SK-N-SH treated with all-trans-retinoic acid at 6 μM for 48 hours (cell line): ENCODE measurements at regions not wholly inside any gene's neighbourhood (a gene's known extent, or its start where the extent isn't known, plus 50 kb on each side); places are given as distances from the start of the nearest gene placed in this dataset.

ENCODE experiments used
- ATAC-seq: fragments of 200-7000 bp; cut with Tn5 transposase; 3 replicates; pipeline ENCODE4 v1.9.1; 2020; ENCODE audit warnings: mild to moderate bottlenecking, moderate library complexity
- ARNTL ChIP-seq: fragments of 450-650 bp; formaldehyde crosslinking; IDR thresholded peaks from 2 replicates; pipeline ENCODE4 v1.5.0; 2020; ENCODE audit warnings: low read depth, mild to moderate bottlenecking, moderate library complexity, borderline replicate concordance
- BACH2 ChIP-seq: fragments of 250-450 bp; sonication (Bioruptor Pico); IDR thresholded peaks from 2 replicates; pipeline ENCODE4 v1.9.0; 2021; ENCODE audit warnings: mild to moderate bottlenecking, borderline replicate concordance
- CSDC2 ChIP-seq: fragments of 250-450 bp; sonication (Bioruptor Pico); IDR thresholded peaks from 2 replicates; pipeline ENCODE4 v1.5.0; 2020; ENCODE audit warnings: mild to moderate bottlenecking, moderate library complexity
- ESRRG ChIP-seq: fragments of 250-450 bp; sonication (Bioruptor Pico); IDR thresholded peaks from 2 replicates; pipeline ENCODE4 v1.6.1; 2021; ENCODE audit warnings: mild to moderate bottlenecking
- GLIS3 ChIP-seq: fragments of 250-450 bp; sonication (Bioruptor Pico); IDR thresholded peaks from 2 replicates; pipeline ENCODE4 v1.5.0; 2020; ENCODE audit warnings: mild to moderate bottlenecking, moderate library complexity
- ISL1 ChIP-seq: fragments of 250-450 bp; sonication (Bioruptor Pico); IDR thresholded peaks from 2 replicates; pipeline ENCODE4 v2.1.2; 2022; ENCODE audit warnings: mild to moderate bottlenecking, moderate library complexity
- OSR1 ChIP-seq: fragments of 250-450 bp; sonication (Bioruptor Pico); IDR thresholded peaks from 2 replicates; pipeline ENCODE4 v1.8.0; 2022; ENCODE audit warnings: moderate library complexity, mild to moderate bottlenecking, inconsistent platforms
- PATZ1 ChIP-seq: fragments of 250-450 bp; sonication (Bioruptor Pico); IDR thresholded peaks from 2 replicates; pipeline ENCODE4 v1.8.0; 2020; ENCODE audit warnings: mild to moderate bottlenecking, moderate library complexity, borderline replicate concordance
- PPARA ChIP-seq: fragments of 250-450 bp; sonication (Bioruptor Pico); IDR thresholded peaks from 2 replicates; pipeline ENCODE4 v1.5.0; 2020; ENCODE audit warnings: mild to moderate bottlenecking, borderline replicate concordance
- RARB ChIP-seq: fragments of 250-450 bp; sonication (Bioruptor Pico); IDR thresholded peaks from 2 replicates; pipeline ENCODE4 v1.8.0; 2021; ENCODE audit warnings: mild to moderate bottlenecking, moderate library complexity
- SNAI2 ChIP-seq: fragments of 250-450 bp; sonication (Bioruptor Pico); IDR thresholded peaks from 2 replicates; pipeline ENCODE4 v1.5.0; 2020; ENCODE audit warnings: mild to moderate bottlenecking, moderate library complexity
- TCF4 ChIP-seq: fragments of 250-450 bp; sonication (Bioruptor Pico); IDR thresholded peaks from 2 replicates; pipeline ENCODE4 v1.8.0; 2021; ENCODE audit warnings: mild to moderate bottlenecking, moderate library complexity, borderline replicate concordance
- TOX ChIP-seq: fragments of 250-450 bp; sonication (Bioruptor Pico); IDR thresholded peaks from 2 replicates; pipeline ENCODE4 v1.8.0; 2021; ENCODE audit warnings: mild to moderate bottlenecking, moderate library complexity, borderline replicate concordance
- ZC3H10 ChIP-seq: fragments of 250-450 bp; sonication (Bioruptor Pico); IDR thresholded peaks from 2 replicates; pipeline ENCODE4 v1.5.1; 2021; ENCODE audit warnings: mild to moderate bottlenecking, moderate library complexity
- ZFP3 ChIP-seq: fragments of 250-450 bp; sonication (Bioruptor Pico); IDR thresholded peaks from 2 replicates; pipeline ENCODE4 v1.5.0; 2020; ENCODE audit warnings: mild to moderate bottlenecking, moderate library complexity
- ZFP30 ChIP-seq: fragments of 450-650 bp; formaldehyde crosslinking; IDR thresholded peaks from 2 replicates; pipeline ENCODE4 v1.5.0; 2022; ENCODE audit warnings: mild to moderate bottlenecking, moderate library complexity
- ZNF565 ChIP-seq: fragments of 450-650 bp; formaldehyde crosslinking; conservative IDR thresholded peaks from 2 replicates; pipeline ENCODE4 v1.5.0; 2020; ENCODE audit warnings: low read depth, mild to moderate bottlenecking, moderate library complexity
- ZNF70 ChIP-seq: fragments of 450-650 bp; formaldehyde crosslinking; IDR thresholded peaks from 2 replicates; pipeline ENCODE4 v1.5.0; 2020; ENCODE audit warnings: mild to moderate bottlenecking, moderate library complexity
- ZNF8 ChIP-seq: fragments of 450-650 bp; formaldehyde crosslinking; IDR thresholded peaks from 2 replicates; pipeline ENCODE4 v1.5.0; 2020; ENCODE audit warnings: mild to moderate bottlenecking, moderate library complexity
- TF ChIP-seq, protein P1 (sequence below): fragments of 250-450 bp; sonication (Bioruptor Pico); IDR thresholded peaks from 2 replicates; pipeline ENCODE4 v1.8.0; 2021; ENCODE audit warnings: low read depth, mild to moderate bottlenecking, moderate library complexity, borderline replicate concordance
- TF ChIP-seq, protein P2 (sequence below): fragments of 250-450 bp; sonication (Bioruptor Pico); IDR thresholded peaks from 2 replicates; pipeline ENCODE4 v1.5.1; 2020; ENCODE audit warnings: low read depth, mild to moderate bottlenecking, moderate library complexity

- ATAC-seq = no peak
These were observed 95.7 kb downstream of the EMX2 start for GRCh38 chr10:117638200-117638599.

DNA sequence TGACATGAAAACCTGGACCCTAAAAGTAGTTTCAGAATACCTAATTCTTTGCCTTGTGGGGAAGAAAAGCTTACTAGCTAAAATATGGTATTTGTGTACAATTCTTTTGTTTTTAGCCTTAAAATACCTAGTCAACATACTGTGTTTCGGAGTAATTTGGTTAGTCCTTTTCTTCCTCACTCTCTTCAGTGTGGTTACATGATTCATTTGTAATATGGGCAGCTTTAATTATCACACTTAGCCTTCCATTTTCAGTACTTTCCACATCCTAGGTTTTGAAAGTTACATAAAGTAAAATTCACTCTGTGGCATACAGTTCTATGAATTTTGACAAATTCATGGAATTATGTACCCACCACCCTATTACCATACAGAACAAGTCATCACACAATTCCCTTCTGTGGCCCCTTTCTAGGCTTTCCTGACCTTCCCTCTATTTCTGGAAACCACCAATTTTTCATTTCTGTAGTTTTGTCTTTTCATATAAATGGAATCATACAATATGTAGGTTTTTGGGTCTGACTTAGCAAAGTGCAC is 96.2 kb downstream of the EMX2 start:
- no peak for ATAC-seq
- TF ChIP-seq ZNF565 (CRISPR knock-in tag) = no peak
- TF ChIP-seq GLIS3 = no peak
- TF ChIP-seq PATZ1 = no peak
- no peak for TF ChIP-seq ZNF70 (CRISPR knock-in tag)
- TF ChIP-seq BACH2 (CRISPR knock-in tag) = no peak
- no peak for TF ChIP-seq ISL1
- TF ChIP-seq TCF4 (CRISPR knock-in tag) = no peak
- TF ChIP-seq, protein P1, sequence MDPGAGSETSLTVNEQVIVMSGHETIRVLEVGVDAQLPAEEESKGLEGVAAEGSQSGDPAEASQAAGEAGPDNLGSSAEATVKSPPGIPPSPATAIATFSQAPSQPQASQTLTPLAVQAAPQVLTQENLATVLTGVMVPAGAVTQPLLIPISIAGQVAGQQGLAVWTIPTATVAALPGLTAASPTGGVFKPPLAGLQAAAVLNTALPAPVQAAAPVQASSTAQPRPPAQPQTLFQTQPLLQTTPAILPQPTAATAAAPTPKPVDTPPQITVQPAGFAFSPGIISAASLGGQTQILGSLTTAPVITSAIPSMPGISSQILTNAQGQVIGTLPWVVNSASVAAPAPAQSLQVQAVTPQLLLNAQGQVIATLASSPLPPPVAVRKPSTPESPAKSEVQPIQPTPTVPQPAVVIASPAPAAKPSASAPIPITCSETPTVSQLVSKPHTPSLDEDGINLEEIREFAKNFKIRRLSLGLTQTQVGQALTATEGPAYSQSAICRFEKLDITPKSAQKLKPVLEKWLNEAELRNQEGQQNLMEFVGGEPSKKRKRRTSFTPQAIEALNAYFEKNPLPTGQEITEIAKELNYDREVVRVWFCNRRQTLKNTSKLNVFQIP (CRISPR knock-in tag) = no peak
- no peak for TF ChIP-seq CSDC2
- TF ChIP-seq, all 23 proteins: peak for 0

More at GRCh38 chr10:117638200-117638599, 95.7 kb downstream of the EMX2 start:
- TF ChIP-seq PPARA (CRISPR knock-in tag) (no peak), ZFP3 (no peak), BACH2 (CRISPR knock-in tag) (no peak), SNAI2 (CRISPR knock-in tag) (no peak), ZC3H10 (CRISPR knock-in tag) (no peak), ESRRG (no peak), ZFP30 (no peak), TCF4 (CRISPR knock-in tag) (no peak), TOX (no peak), RARB (CRISPR knock-in tag) (no peak), CSDC2 (no peak), ZNF8 (CRISPR knock-in tag) (no peak), ZNF70 (CRISPR knock-in tag) (no peak)
- TF ChIP-seq, protein P1 (CRISPR knock-in tag) = no peak
- TF ChIP-seq, all 23 proteins: peak for 0

GRCh38 chr10:117640406-117640805 is 97.9 kb downstream of the EMX2 start:
- TF ChIP-seq ZC3H10 (CRISPR knock-in tag) (no peak), TOX (no peak), GLIS3 (no peak), ESRRG (no peak), PATZ1 (no peak), OSR1 (no peak)
- TF ChIP-seq, protein P2, sequence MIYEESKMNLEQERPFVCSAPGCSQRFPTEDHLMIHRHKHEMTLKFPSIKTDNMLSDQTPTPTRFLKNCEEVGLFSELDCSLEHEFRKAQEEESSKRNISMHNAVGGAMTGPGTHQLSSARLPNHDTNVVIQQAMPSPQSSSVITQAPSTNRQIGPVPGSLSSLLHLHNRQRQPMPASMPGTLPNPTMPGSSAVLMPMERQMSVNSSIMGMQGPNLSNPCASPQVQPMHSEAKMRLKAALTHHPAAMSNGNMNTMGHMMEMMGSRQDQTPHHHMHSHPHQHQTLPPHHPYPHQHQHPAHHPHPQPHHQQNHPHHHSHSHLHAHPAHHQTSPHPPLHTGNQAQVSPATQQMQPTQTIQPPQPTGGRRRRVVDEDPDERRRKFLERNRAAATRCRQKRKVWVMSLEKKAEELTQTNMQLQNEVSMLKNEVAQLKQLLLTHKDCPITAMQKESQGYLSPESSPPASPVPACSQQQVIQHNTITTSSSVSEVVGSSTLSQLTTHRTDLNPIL (CRISPR knock-in tag) = no peak
- ATAC-seq = no peak

DNA sequence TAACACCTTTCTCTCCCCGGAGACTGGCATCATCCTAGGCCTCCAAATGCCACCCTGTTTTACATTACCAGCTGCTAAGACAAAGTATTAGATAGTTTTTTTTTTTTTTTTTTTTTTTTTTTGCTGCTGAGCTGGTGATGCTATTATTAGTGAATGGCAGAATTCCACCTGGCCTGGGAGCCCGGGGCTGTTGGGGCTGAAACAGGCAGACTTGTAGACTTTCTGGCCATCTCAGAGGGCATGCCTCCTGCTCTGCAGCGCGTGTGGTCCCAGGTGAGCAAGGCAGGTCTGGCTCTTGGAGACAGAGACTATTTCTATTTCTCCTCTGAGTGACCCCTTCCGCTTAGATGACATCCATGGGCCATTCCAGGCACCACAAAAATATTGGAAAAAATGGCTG is 104.2 kb downstream of the EMX2 start:
- ATAC-seq = no peak
- no peak for TF ChIP-seq ZFP30
- TF ChIP-seq PPARA (CRISPR knock-in tag) = no peak
- no peak for TF ChIP-seq ARNTL (CRISPR knock-in tag)
- TF ChIP-seq, protein P1 (CRISPR knock-in tag) = no peak
- TF ChIP-seq ZC3H10 (CRISPR knock-in tag) = no peak
- TF ChIP-seq, all 23 proteins: peak for 0
